Vagina (tissue), 2 donors: ENCODE measurements at regions not wholly inside any gene's neighbourhood (a gene's known extent, or its start where the extent isn't known, plus 50 kb on each side); places are given as distances from the start of the nearest gene placed in this dataset.

ENCODE experiments used
- CTCF ChIP-seq, 3 experiments: fragments of 450-650 bp in 2 of 3; fragments of 200-600 bp in 1 of 3; sonication (generic) in 1 of 3; IDR thresholded peaks; one replicate each; pipeline ENCODE4 v1.5.1; 2017 to 2019; ENCODE audit warnings: antibody characterized with exemption in 3 of 3, mild to moderate bottlenecking in 2 of 3, moderate library complexity in 2 of 3
- POLR2A ChIP-seq, 2 donors: fragments of 450-650 bp; IDR thresholded peaks; one replicate each; pipeline ENCODE4 v1.6.1; 2017; ENCODE audit warnings: antibody characterized with exemption in 2 of 2, mild to moderate bottlenecking in 2 of 2, moderate library complexity in 2 of 2
- POLR2AphosphoS5 ChIP-seq, 2 donors: sonication (generic); formaldehyde crosslinking; IDR thresholded peaks; one replicate each; pipeline ENCODE4 v1.9.0; 2017; ENCODE audit warnings: antibody characterized with exemption in 2 of 2, mild to moderate bottlenecking in 2 of 2, low read depth in 1 of 2; ENCODE audit not compliant: insufficient read depth in 1 of 2

DNA sequence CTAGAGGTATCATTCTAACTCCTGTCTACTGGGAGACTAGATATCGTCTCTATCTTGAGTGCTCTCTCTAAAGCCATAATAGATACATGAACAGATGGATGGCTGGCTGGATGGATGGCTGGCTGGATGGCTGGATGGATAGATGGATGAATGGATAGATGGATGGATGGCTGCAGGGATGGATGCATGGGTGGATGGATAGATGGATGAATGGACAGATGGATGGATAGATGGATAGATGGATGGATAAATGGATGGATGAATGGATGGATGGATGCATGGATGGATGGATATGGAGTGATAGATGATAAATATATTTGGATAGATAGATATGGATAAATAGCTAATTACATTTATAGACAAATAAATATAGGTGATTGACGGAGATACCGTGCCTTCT lies 191.2 kb upstream of the KLF6 start:
- TF ChIP-seq CTCF (IDR thresholded peaks at IDR 0.05) (no peak), POLR2AphosphoS5 (IDR thresholded peaks at IDR 0.05; ENCODE audit: insufficient read depth in 1 of 2, low read depth in 1 of 2) (no peak), POLR2A (IDR thresholded peaks at IDR 0.05) (no peak)
